ENCODE measurements at regions not wholly inside any gene's neighbourhood (a gene's known extent, or its start where the extent isn't known, plus 50 kb on each side); places are given as distances from the start of the nearest gene placed in this dataset.

DNA sequence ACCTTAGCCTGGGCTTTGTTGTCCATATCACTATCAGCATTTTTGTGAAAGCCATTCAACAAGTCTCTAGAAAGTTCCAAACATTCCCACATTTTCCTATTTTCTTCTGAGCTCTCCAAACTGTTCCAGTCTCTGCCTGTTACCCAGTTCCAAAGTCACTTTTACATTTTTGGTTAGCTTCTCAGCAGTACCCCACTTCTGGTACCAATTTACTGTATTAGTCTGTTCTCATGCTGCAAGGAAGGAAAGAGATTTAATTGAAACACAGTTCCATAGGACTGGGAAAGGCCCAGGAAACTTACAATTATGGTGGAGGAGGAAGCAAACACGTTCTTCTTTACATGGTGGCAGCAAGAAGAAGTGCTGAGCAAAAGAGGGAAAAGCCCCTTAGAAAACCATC is 247.2 kb upstream of the B3GALT2 start:
- RAD21 ChIA-PET (ENCODE audit: unreplicated experiment), result no interaction called here
- 0% methylated on average over 1 of the region's 1 CpG for WGBS (ENCODE audit: insufficient coverage, insufficient replicate concordance, low lambda C conversion rate, missing lambda C conversion rate)
- CTCF ChIA-PET, result no interaction called here
- no peak overlapping the region for H2AFZ ChIP-seq (ENCODE audit: control insufficient read depth, low read depth, low read length)
- H3K27ac ChIP-seq (ENCODE audit: control insufficient read depth, insufficient read depth), result no peak overlapping the region
- POLR2A ChIA-PET, result no interaction called here
- SMC1A ChIA-PET (ENCODE audit: uncharacterized antibody, unreplicated experiment), result no interaction called here
- ATAC-seq (no peak), FAIRE-seq (no peak), DNase-seq (ENCODE audit: low read depth, low spot score) (no peak)
- TF ChIP-seq, protein P1, sequence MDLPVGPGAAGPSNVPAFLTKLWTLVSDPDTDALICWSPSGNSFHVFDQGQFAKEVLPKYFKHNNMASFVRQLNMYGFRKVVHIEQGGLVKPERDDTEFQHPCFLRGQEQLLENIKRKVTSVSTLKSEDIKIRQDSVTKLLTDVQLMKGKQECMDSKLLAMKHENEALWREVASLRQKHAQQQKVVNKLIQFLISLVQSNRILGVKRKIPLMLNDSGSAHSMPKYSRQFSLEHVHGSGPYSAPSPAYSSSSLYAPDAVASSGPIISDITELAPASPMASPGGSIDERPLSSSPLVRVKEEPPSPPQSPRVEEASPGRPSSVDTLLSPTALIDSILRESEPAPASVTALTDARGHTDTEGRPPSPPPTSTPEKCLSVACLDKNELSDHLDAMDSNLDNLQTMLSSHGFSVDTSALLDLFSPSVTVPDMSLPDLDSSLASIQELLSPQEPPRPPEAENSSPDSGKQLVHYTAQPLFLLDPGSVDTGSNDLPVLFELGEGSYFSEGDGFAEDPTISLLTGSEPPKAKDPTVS (IDR thresholded peaks at IDR 0.05; ENCODE audit: low read depth, low read length), result no peak
- TF ChIP-seq EP300 (IDR thresholded peaks at IDR 0.05; ENCODE audit: borderline replicate concordance in 1 of 2, control insufficient read depth in 1 of 2, low read depth in 2 of 2, low read length in 2 of 2), result no peak
- no peak for TF ChIP-seq BRCA1 (IDR thresholded peaks at IDR 0.05; ENCODE audit: low read depth, low read length)
- TF ChIP-seq ZNF622 (IDR thresholded peaks at IDR 0.05), result no peak
- TF ChIP-seq SRF (IDR thresholded peaks at IDR 0.05; ENCODE audit: low read depth in 2 of 2, low read length in 2 of 2), result no peak
- no peak for TF ChIP-seq MEF2B (IDR thresholded peaks at IDR 0.05; ENCODE audit: partially characterized antibody, poor library complexity, severe bottlenecking)
- TF ChIP-seq CHD2 (IDR thresholded peaks at IDR 0.05; ENCODE audit: borderline replicate concordance, low read depth, low read length), result no peak
- no peak for TF ChIP-seq ATF2 (IDR thresholded peaks at IDR 0.05; ENCODE audit: low read length)
- TF ChIP-seq, protein P2, sequence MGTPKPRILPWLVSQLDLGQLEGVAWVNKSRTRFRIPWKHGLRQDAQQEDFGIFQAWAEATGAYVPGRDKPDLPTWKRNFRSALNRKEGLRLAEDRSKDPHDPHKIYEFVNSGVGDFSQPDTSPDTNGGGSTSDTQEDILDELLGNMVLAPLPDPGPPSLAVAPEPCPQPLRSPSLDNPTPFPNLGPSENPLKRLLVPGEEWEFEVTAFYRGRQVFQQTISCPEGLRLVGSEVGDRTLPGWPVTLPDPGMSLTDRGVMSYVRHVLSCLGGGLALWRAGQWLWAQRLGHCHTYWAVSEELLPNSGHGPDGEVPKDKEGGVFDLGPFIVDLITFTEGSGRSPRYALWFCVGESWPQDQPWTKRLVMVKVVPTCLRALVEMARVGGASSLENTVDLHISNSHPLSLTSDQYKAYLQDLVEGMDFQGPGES (IDR thresholded peaks at IDR 0.05), result no peak
- TF ChIP-seq, protein P3, sequence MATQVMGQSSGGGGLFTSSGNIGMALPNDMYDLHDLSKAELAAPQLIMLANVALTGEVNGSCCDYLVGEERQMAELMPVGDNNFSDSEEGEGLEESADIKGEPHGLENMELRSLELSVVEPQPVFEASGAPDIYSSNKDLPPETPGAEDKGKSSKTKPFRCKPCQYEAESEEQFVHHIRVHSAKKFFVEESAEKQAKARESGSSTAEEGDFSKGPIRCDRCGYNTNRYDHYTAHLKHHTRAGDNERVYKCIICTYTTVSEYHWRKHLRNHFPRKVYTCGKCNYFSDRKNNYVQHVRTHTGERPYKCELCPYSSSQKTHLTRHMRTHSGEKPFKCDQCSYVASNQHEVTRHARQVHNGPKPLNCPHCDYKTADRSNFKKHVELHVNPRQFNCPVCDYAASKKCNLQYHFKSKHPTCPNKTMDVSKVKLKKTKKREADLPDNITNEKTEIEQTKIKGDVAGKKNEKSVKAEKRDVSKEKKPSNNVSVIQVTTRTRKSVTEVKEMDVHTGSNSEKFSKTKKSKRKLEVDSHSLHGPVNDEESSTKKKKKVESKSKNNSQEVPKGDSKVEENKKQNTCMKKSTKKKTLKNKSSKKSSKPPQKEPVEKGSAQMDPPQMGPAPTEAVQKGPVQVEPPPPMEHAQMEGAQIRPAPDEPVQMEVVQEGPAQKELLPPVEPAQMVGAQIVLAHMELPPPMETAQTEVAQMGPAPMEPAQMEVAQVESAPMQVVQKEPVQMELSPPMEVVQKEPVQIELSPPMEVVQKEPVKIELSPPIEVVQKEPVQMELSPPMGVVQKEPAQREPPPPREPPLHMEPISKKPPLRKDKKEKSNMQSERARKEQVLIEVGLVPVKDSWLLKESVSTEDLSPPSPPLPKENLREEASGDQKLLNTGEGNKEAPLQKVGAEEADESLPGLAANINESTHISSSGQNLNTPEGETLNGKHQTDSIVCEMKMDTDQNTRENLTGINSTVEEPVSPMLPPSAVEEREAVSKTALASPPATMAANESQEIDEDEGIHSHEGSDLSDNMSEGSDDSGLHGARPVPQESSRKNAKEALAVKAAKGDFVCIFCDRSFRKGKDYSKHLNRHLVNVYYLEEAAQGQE (IDR thresholded peaks at IDR 0.05; ENCODE audit: low read depth, low read length), result no peak
- TF ChIP-seq KAT2A (conservative IDR thresholded peaks at IDR 0.05; ENCODE audit: control insufficient read depth, low read depth, low read length), result no peak
- no peak for TF ChIP-seq SMAD1 (IDR thresholded peaks at IDR 0.05; ENCODE audit: low read depth, partially characterized antibody)
- no TSS peak for BruUV-seq (replicated peaks)
- H3K4me1 ChIP-seq (ENCODE audit: control insufficient read depth, insufficient read depth, low read length), result peaks cover 7% of the 10 kb centered on the region
- intact Hi-C loops (cut with micrococcal nuclease; ENCODE audit: unreplicated experiment) (no loop called here), in situ Hi-C loops (cut with MboI) (no loop called here)
- no peak overlapping the region for H3K9ac ChIP-seq (ENCODE audit: control insufficient read depth, insufficient read depth, low read length)
- H3K4me3 ChIP-seq, result no peak overlapping the region
- H4K20me1 ChIP-seq (ENCODE audit: control insufficient read depth, insufficient read depth), result no peaks in the 10 kb centered on the region
- H3K9me3 ChIP-seq (replicated peaks; ENCODE audit: control insufficient read depth, insufficient read depth, low read length), result peaks cover 12% of the 10 kb centered on the region; the same call in 2 of the 3 replicates
- H3K4me2 ChIP-seq (ENCODE audit: control insufficient read depth, insufficient read depth), result no peak overlapping the region
- H3K27me3 ChIP-seq (replicated peaks in 1 of 2; ENCODE audit: control insufficient read depth in 2 of 2, insufficient read depth in 2 of 2, low read length in 1 of 2), result no peaks in the 10 kb centered on the region
- no peaks in the 10 kb centered on the region for H3K36me3 ChIP-seq (ENCODE audit: control insufficient read depth in 2 of 2, insufficient read depth in 2 of 2, low read length in 1 of 2)
- H3K79me2 ChIP-seq (ENCODE audit: control insufficient read depth, insufficient read depth, low read length), result no peaks in the 10 kb centered on the region
